Dedifferentiated amniotic fluid mesenchymal stem cell (primary cell): ENCODE measurements at regions not wholly inside any gene's neighbourhood (a gene's known extent, or its start where the extent isn't known, plus 50 kb on each side); places are given as distances from the start of the nearest gene placed in this dataset.

Experiments
- DNase-seq: peaks from one replicate; pipeline ENCODE4 v3.0.0-alpha.2; 2016; ENCODE audit errors: extremely low spot score

DNA sequence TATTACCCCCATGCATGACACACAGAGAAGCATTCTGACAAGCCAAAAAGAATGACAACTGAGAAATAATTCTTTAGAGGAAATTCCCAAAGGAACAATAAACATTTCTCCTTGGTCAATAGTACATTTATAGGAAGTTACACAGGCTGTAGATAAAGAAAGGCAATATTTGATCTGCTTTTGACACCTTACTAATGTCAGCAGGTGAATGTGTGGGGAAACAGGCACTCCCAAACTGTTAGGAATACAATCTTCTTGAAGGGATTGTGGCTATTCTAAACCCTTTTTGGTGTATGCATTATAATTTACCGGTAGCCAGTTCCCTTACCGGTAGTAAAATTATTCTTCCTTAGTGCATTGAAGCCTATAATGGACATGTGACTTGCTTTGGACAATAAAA is 116.1 kb upstream of the FTMT start:
- no peak for DNase-seq

DNA sequence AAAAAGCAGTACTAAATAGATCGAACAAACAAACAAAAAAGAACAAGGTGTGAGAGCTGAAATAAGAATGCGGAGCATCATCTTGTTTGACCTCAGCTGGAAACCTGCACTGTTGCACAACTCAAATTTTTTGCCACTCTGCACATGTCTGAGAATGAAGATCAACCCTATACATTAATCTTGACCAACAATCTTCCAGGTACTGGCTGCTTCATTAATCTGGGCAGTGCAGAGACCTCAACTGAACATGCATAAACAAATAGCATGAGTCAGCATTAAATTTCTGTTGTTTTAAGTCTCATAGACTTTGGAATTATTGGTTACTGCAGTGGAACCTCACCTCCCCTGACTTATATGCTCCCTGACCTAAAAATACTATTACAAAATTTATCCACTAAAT is 114.6 kb upstream of the FTMT start:
- no peak for DNase-seq

DNA sequence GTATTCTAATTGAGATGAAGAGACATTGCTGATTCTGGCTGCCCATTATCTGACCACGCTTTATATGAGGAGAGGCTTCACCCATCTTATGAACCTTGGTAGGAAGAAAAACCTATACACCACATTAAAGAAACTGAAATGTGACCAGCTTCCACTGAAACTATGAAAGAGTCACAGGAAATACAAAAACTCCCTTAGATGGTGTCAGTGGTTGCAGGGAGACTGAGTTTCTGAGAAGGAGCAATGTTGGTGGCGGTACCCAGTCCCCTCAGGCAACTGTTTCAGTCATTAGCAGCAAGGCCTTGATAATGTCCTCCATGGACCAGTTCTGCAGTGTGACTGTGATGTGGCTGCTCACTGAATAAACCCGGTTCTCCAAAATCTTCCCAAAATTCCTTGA is 110.5 kb upstream of the FTMT start:
- no peak for DNase-seq

DNA sequence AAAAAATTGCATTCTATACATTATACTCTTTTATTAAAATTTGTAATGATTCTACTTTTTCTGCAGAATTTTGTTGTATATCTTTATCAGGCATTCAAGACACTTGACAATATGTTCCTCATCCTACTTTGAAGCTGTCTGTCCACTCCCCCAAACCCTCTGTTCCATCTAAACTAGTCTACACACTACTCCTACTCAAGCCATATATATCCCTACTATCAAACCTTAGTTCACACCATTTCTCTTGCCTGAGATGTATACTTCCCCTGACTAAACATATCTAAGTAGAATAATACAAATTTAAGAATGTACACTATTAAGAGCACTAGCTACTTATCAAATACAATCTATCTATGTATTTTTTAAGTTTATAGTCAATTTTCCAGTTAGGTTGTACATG is 107.1 kb upstream of the FTMT start:
- no peak for DNase-seq

DNA sequence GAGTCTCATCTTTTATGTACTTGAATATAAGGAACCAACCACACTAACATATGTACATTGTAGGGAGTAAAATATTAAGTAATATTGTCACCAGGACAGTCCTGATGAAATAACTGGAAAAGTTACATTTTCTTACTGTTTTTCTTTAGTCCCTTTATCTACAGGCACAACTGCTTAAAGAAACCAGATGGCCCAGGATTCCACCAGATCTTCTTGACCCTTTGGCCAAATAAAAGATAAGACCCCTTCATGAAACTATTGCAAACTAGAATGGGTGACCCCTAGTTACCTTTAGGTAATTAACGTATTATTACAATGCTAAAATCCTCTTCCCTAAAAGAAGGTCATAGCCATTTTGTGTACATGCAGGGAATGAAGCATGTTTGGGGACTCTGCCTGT is 106.3 kb upstream of the FTMT start:
- DNase-seq = no peak

DNA sequence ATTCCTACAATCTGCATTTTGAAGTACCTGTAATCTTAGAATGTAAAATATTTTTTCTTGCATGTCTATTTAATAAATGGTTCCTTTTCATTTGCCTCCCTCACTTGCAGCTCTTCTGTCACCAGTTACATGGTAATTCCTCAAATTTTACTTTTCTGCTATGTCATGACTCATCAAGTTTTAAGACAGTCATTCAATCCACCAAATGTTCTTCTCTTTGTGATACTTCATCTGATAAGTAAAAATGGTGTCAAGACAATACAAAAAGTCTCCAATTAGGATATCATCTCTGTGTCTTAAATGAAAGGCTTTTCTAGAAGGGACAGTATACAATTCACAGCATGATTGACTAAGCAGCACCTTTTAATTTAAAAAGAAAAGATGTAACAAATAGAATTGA is 104.9 kb upstream of the FTMT start:
- no peak for DNase-seq

DNA sequence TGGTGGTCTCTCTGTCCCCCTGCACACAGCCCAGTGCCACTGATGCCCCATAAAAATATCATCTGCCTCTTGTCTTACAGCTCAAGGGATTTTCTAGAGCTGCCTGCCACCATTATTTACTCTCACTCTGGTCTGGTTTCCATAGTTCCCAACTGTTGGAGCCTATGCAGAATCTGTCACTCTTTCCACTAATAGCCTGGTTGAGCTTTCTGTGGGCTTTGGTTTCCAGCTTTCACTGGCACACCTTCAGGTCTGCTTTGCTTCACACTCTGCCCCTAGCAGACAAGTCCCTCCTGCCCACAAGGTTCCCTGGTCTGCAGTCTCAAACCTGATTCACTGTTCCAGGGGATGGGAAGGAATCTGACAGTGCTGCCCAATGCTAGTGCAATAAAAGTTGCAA is 103.0 kb upstream of the FTMT start:
- no peak for DNase-seq

DNA sequence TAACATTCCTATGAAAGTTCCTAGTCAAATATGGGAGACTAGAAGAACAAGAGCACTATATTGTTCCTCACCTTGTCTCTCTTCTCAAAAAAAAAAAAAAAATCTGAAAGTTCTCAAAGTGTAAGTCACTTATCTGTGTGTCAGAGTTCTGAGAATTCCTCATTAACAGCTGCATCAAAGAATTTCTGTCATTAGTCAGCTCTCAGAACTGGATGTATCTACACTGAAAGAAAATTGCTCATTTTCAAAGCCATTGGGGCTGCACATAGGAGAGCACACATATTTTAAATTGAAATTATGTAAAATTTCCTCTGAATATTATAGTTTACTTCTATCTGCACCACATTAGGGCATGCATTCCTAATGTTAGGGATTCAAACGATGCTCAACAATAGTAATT is 99.5 kb upstream of the FTMT start:
- DNase-seq = no peak

DNA sequence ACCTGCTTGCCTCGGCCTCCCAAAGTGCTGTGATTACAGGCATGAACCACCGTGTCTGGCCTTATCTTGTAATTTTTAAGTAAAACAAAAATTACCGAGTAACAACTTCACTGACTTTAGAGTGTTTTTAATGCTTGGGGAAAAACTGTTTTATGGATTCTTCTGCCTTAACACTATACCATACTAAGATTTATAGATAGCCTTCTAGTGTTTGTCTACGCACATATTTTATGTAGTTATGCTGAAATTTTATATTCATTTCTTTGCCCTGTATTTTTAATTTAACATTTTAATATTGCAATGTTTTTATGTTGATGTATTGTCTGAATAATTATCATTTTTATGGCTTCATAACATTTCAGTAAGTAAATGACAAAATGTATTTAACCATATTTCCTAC is 96.4 kb upstream of the FTMT start:
- DNase-seq = no peak

DNA sequence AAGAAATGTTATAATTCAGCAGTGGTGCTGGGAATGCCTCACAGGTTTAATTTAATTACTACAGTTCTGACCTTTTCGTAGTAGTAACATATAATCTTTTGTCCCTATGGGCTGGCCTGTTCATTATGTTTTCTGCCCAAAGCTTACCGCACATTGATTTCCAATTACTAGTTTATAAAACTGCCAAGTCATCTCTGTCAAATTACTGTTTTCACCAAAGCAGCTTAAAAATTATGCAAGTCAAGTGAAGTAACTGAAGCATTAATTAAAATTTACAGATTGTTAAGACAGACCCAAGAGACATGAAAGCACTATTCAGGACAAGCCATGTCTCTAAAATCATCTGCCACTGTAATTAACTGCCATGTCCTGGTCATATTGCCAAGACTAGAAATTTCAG is 93.9 kb upstream of the FTMT start:
- DNase-seq = no peak

DNA sequence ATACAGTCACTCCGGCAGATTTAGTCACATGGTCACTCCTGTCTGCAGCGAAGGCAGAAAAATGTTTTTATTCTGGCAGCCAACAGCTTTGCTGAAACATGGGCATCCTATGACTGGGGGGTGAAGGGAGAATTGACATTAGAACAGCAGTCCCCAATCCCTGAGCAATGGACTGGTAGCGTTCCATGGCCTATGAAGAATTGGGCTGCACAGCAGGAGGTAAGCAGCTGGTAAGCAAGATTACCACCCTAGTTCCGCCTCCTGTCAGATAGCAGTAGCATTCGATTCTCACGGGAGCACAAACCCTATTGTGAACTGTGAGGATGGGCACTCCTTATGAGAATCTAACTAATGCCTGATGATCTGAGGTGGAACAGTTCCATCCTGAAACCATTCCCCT is 93.1 kb upstream of the FTMT start:
- DNase-seq = no peak

DNA sequence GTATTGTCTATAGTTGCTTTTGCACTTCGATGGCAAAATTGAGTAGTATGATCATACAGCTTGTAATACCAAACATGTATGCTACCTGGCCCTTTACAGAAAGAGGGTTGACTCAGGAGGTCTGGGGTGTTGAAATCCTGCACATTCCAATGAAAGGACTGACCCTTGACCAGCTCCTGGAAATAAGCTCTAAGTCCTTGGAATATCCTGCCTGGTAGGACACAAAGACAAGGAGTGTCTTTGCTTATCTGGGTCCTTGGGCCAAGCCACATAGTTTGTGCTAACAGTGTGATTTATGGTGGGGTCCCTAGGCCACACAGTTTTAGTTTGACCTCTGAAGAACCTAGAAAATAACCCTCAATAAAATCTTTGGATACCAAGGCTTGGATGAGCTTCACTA is 89.3 kb upstream of the FTMT start:
- no peak for DNase-seq

DNA sequence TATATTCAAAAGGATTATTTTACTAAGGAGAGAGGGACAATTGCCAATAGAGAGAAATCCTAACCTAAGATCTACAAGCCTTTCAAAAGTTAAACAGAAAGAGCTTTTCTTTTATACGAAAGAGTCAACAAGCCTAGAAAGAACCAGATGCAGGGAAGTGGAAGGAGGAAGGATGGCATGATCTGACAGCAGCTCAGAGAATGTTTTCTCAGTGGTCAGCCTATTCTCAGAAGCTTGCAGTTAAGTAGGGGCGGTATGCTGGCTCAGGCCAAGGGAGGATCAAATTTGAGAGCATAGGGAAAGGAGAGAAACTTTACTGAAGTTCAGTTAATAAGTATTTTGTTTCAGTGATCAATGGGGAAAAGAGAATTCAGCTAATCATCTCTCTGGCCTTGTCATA is 88.0 kb upstream of the FTMT start:
- no peak for DNase-seq

DNA sequence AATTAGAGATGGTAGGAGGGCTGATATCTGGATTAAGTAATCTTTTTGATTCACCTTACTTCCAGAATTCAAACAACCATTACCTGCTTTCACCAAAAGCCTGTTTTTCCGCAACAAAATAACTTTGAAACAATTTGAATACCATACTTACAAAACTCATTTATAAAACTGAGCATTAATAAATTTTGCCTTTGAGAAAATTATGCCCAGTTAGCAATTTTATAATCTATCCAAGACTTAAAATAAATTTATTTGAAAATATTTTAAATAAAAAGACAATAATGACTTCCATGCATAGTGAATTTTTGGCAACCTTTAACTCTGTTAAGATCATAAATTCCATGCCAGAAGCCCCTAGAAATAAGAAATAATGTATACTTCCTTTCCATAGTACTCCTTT is 71.3 kb upstream of the FTMT start:
- DNase-seq = no peak

DNA sequence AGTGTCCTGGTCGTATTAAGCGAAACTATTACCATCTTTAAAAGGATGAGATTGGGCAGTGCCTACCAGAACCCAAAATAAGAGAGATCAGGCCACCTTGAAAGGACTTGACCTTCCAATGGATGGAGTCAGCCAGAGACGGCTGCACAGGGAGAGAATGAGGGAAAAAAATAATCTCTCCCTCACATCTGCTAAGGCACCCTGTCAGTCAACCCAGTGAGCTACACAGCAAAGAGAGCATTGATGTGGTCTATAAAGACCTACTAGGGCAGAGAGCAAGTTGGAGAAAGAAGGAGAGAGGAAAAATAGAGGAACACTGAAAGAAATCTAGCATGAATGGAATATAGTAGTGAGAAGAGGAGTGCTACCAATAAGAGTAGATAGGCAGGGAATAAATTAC is 68.0 kb upstream of the FTMT start:
- DNase-seq = no peak

DNA sequence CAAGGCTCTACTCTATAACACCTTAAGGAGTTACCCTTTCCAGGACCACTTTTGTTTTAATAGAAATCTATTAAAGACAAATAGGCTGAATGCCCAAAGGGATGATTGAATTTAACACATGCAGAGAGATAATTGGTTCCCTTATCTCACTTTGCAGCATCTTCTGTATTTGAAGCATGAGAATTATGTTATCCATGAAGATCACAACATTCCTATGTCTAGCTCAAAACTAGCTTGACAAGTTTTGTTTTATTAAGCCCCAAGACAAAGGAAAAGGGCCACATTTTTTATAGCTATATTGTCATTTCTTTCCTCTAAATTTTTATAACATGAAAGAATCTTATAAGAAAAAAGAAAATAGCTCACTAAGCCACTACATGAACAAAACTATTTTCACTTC is 57.9 kb upstream of the FTMT start:
- DNase-seq = no peak

DNA sequence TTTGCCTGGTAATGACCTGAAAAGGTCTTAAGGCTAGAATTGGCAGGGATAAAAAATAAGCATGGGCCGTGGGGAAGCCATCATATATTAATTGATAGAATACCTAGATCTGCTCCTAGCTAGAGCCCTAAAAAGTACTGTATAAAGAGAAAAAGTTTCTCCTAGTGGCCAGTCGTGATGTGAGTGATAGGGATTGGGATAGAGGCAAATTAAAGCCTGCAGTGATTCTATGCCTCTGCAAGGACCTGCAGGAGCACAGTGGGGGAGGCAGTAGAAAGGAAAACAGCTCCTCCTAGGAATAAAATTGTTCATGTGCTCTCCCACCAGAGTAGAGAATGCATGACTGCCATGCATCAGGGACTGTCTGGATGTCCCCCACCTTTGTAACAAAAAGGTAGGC is 56.2 kb upstream of the FTMT start:
- no peak for DNase-seq

DNA sequence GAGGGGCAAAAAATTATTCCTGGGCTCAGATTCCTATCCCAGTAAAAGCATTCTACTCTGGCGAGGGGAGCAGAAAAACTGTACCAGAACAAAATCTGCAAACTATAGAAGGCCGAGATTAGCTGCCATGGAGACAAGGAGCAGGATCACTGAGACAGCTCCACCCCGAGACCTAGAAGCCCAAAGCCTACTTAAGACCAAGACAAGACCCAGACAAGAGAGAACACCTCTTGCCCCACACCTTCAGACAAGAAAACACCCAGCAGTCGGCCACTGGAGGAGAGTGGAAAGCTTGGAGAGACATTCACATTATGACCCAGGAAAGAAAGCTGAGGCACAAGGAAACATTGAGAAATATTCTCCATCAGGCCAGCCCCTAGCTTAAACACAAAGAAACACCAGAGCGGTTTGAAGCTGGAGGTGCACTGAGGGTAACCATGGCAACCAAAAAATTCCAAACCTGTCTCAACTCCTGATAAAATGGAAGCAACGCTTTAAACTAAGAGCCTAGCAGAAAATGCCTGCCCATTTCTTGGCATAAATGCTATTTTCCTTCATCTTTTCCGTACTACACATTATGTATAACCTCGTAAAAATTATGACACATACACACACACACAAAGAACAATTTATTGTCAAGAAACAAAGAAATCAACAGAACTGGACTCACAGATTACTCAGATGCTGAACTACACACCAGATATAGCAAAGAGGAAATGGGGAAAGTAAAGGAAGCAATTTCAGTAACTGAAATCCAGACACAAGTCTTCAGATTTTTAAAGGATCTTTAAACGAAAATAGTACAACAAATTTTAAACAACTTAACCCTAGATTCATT is 53.8 kb upstream of the FTMT start:
- no peak for DNase-seq
